PFSK-1 (cell line): ENCODE measurements at regions not wholly inside any gene's neighbourhood (a gene's known extent, or its start where the extent isn't known, plus 50 kb on each side); places are given as distances from the start of the nearest gene placed in this dataset.

Experiments used
- POLR2AphosphoS5 ChIP-seq: IDR thresholded peaks from 2 replicates; pipeline ENCODE4 v1.6.1; 2012; ENCODE audit warnings: low read depth, mild to moderate bottlenecking, control low read depth, low read length, moderate library complexity
- SIN3A ChIP-seq: IDR thresholded peaks from 2 replicates; pipeline ENCODE4 v1.6.1; 2012; ENCODE audit warnings: mild to moderate bottlenecking, low read length, moderate library complexity, borderline replicate concordance; ENCODE audit not compliant: insufficient read depth
- TAF1 ChIP-seq: IDR thresholded peaks from 2 replicates; pipeline ENCODE4 v1.6.1; 2012; ENCODE audit warnings: low read length, control low read depth, borderline replicate concordance; ENCODE audit not compliant: insufficient read depth
- TF ChIP-seq, protein P1 (sequence below), 2 experiments: IDR thresholded peaks; 2 replicates each; pipeline versions ENCODE4 v1.6.1 to v1.8.0; 2011 to 2012; ENCODE audit warnings: low read depth in 2 of 2, low read length in 2 of 2, control low read depth in 1 of 2, inconsistent platforms in 1 of 2, mild to moderate bottlenecking in 1 of 2, moderate library complexity in 1 of 2; ENCODE audit not compliant: insufficient read depth in 1 of 2

DNA sequence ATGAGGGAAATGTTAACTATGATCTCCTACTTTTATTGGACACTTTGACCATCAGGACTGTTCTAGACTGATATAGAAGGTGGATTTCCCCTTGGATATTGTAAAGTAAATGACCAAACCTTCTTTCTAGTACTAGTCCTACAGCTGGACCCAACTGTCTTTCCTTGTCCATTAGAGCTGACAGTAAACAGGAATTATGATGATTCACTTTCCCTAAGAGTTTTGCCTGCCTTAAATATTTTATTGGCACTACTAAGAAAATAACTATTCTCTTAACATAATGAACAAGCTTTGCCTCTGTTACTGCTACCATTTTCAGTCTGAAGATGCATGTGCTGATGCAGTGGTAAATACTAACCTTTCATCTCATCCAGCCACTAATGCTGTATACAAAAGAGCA, 915.4 kb downstream of the CENPC start:
- no peak for TF ChIP-seq POLR2AphosphoS5
- TF ChIP-seq, protein P1, sequence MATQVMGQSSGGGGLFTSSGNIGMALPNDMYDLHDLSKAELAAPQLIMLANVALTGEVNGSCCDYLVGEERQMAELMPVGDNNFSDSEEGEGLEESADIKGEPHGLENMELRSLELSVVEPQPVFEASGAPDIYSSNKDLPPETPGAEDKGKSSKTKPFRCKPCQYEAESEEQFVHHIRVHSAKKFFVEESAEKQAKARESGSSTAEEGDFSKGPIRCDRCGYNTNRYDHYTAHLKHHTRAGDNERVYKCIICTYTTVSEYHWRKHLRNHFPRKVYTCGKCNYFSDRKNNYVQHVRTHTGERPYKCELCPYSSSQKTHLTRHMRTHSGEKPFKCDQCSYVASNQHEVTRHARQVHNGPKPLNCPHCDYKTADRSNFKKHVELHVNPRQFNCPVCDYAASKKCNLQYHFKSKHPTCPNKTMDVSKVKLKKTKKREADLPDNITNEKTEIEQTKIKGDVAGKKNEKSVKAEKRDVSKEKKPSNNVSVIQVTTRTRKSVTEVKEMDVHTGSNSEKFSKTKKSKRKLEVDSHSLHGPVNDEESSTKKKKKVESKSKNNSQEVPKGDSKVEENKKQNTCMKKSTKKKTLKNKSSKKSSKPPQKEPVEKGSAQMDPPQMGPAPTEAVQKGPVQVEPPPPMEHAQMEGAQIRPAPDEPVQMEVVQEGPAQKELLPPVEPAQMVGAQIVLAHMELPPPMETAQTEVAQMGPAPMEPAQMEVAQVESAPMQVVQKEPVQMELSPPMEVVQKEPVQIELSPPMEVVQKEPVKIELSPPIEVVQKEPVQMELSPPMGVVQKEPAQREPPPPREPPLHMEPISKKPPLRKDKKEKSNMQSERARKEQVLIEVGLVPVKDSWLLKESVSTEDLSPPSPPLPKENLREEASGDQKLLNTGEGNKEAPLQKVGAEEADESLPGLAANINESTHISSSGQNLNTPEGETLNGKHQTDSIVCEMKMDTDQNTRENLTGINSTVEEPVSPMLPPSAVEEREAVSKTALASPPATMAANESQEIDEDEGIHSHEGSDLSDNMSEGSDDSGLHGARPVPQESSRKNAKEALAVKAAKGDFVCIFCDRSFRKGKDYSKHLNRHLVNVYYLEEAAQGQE (IDR thresholded peaks at IDR 0.05; ENCODE audit: insufficient read depth in 1 of 2, low read depth in 2 of 2, low read length in 2 of 2): no peak
- no peak for TF ChIP-seq TAF1
- TF ChIP-seq SIN3A: no peak
